ENCODE measurements at regions not wholly inside any gene's neighbourhood (a gene's known extent, or its start where the extent isn't known, plus 50 kb on each side); places are given as distances from the start of the nearest gene placed in this dataset.

DNA sequence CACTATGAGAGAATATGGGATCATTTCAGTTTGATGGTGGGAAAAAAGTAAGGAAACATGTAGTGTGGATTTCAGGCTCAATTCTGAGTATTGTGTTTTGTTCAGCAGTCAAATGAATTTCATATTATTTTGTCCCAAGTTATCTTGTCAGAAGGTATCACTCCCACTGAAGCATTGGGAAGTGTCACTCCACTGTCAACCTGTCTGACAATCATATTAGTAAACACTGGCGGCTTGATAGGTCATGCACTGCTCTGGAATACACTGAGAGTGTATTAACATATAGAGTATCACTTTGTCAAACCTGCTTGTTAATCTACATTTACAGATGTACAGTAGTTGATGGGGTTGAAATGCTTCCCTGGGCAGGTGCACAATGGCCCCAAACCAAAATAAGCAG is 203.6 kb downstream of the HS3ST3A1 start:
- DNase-seq (ENCODE audit: low read depth), result no peak
- no peak overlapping the region for H3K4me3 ChIP-seq (ENCODE audit: low read depth, low read length)
- TF ChIP-seq, protein P1, sequence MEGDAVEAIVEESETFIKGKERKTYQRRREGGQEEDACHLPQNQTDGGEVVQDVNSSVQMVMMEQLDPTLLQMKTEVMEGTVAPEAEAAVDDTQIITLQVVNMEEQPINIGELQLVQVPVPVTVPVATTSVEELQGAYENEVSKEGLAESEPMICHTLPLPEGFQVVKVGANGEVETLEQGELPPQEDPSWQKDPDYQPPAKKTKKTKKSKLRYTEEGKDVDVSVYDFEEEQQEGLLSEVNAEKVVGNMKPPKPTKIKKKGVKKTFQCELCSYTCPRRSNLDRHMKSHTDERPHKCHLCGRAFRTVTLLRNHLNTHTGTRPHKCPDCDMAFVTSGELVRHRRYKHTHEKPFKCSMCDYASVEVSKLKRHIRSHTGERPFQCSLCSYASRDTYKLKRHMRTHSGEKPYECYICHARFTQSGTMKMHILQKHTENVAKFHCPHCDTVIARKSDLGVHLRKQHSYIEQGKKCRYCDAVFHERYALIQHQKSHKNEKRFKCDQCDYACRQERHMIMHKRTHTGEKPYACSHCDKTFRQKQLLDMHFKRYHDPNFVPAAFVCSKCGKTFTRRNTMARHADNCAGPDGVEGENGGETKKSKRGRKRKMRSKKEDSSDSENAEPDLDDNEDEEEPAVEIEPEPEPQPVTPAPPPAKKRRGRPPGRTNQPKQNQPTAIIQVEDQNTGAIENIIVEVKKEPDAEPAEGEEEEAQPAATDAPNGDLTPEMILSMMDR (IDR thresholded peaks at IDR 0.05; ENCODE audit: low read depth, low read length, missing control alignments), result no peak

DNA sequence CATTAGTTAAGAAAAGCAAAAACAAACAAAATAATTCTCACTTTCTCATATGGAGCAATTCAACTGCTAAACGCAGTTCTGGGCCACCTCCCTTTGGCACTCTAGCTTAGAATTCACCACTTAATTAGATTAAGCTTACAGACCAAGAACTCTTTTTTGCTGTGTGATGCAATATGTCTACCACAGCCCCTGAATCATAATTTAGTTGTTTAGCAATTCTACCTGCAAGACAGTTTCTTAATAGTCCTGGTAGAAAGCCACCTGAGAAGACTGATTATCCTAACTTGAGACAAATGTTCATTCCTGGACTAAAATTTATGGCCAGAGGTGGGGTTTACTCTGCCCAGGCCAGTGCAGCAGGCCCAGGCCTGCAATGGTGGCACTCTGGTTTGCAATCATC is 205.9 kb downstream of the HS3ST3A1 start:
- TF ChIP-seq, protein P1 (IDR thresholded peaks at IDR 0.05; ENCODE audit: low read depth, low read length, missing control alignments), result no peak
- DNase-seq (ENCODE audit: low read depth), result no peak
- no peak overlapping the region for H3K4me3 ChIP-seq (ENCODE audit: low read depth, low read length)

DNA sequence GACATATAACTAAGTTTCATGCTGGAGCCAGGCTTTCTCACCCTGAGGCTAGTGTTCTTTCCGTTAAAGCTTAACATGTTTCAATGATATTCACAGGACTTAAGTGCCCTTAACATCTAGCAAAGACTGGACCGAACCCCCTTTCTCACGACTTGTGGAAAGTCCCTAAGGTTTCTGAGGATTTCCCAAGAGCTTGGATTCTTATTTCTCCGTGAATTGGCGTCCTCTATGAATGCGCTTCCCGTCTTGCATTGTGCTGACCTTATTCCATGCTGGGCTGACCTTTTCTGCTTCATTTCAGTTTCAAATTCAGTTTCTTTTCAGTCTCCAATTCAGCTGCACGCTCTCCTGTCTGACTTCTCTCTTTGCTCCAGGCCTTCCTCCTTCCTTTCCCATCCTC is 206.4 kb downstream of the HS3ST3A1 start:
- DNase-seq (ENCODE audit: low read depth), result no peak
- TF ChIP-seq, protein P1 (IDR thresholded peaks at IDR 0.05; ENCODE audit: low read depth, low read length, missing control alignments), result no peak
- no peak overlapping the region for H3K4me3 ChIP-seq (ENCODE audit: low read depth, low read length)

DNA sequence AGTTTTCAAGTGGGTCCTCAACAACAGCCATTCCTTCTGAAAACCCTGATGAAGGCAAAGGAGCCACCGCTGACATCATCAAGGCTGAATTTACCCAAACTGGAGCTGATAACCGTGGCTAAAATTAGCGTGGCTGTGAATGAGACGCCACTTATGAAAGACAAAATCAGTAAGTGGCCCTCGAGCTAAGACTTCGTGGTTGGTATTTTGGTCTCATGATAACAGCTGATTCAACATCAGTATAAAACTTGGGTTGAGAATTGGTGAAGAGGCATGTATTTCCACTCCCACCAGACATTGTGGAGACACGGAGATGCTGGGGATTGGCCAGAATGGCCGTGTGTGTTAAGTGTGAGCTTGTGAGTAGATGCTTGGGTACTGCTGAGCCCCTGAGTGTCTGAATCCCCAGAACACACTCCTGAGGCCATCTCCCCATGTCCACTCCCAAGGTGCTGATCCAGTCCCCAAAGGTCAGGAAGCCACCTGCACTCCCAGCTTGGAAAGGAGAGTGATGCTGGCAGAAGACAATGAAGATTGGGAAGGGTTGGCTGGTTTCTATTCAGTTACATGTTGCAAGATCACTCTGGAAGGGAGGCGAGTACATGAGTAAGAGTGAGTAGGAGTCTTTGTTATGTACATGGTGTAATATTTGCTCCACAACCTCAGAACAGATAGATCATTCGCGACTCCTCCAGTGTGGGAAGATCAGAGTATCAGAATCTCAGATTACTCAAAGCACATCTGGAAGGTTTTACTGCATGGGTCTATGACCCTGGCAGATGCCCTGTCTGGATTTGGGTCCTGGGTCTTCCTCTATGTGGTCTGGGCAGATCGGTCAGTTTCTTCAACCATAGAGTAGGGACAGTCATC is 207.7 kb downstream of the HS3ST3A1 start:
- no peak overlapping the region for H3K4me3 ChIP-seq (ENCODE audit: low read depth, low read length)
- TF ChIP-seq, protein P1 (IDR thresholded peaks at IDR 0.05; ENCODE audit: low read depth, low read length, missing control alignments), result no peak
- DNase-seq (ENCODE audit: low read depth), result no peak

DNA sequence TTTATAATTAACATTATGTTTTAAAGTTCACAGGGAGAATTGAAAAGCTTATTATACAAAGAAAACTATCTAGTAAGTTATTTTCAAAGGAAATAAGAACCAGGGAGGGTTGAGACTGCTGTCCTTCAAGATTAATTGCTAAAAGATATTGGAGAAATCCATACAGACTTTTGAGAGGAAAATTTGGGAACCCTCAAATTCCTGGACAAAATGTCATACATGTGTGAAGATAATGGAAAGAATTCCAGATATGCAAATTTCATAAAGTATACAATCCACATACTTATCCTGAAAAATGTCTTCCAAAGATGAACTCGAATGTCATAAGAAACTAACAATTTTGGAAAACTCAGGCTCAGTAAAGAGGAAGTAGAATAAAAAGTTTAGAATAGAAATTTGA is 213.8 kb downstream of the HS3ST3A1 start:
- no peak for DNase-seq (ENCODE audit: low read depth)
- TF ChIP-seq, protein P1 (IDR thresholded peaks at IDR 0.05; ENCODE audit: low read depth, low read length, missing control alignments), result no peak
- H3K4me3 ChIP-seq (ENCODE audit: low read depth, low read length), result no peak overlapping the region

DNA sequence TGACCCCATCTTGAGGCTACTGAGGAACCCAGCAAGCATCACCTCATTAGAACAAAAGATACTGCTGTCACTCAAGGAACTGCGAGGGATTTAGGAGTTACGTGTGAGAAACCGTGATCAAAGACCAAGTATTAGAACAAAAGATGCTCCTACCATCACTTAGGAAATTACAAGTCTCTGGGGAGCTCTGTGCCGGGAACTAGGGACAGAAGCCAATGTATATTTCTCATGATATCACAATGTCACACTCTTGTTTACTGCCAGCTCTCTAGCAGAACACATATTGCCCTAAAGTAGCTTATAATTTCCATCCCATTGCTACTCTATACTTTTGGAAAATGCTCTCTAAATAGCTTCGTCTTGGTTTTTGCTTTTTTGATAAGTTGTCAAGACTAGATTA is 214.5 kb downstream of the HS3ST3A1 start:
- no peak for DNase-seq (ENCODE audit: low read depth)
- H3K4me3 ChIP-seq (ENCODE audit: low read depth, low read length), result no peak overlapping the region
- TF ChIP-seq, protein P1 (IDR thresholded peaks at IDR 0.05; ENCODE audit: low read depth, low read length, missing control alignments), result no peak

DNA sequence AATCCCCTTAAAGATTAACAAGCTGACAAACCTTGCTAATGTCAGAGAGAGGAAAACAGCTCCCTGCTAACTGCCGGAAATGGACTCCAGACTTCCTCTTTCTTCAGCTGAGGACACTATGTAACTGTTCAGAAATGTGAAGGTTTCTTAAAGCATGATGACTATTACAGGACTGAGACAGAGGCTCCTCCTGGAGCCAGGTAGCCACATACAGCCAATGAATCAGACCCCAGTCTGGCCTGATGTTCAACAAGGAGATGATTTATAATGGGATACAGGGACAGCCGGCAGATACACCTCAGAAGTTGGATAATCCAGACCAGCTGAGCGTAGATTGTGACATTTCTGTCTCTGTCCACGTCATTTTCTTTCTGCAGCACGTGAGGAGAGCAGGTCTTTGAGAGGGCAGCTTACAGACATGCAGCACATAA is 216.2 kb downstream of the HS3ST3A1 start:
- DNase-seq (ENCODE audit: low read depth), result no peak
- TF ChIP-seq, protein P1 (IDR thresholded peaks at IDR 0.05; ENCODE audit: low read depth, low read length, missing control alignments), result no peak
- H3K4me3 ChIP-seq (ENCODE audit: low read depth, low read length), result no peak overlapping the region

Data from GM12864 (cell line).